HG02943 (cell line): ENCODE measurements at regions not wholly inside any gene's neighbourhood (a gene's known extent, or its start where the extent isn't known, plus 50 kb on each side); places are given as distances from the start of the nearest gene placed in this dataset.
"Not testable (repeated sequence)": the region's sequence is repeated elsewhere in the genome, so short reads cannot be mapped to it uniquely, and the experiment has no call there.

Experiments
- ATAC-seq: cut with Tn5 transposase; IDR thresholded peaks from one replicate; pipeline ENCODE4 v1.9.1; 2021; ENCODE audit warnings: mild to moderate bottlenecking, low read depth, moderate library complexity; ENCODE audit not compliant: unreplicated experiment

DNA sequence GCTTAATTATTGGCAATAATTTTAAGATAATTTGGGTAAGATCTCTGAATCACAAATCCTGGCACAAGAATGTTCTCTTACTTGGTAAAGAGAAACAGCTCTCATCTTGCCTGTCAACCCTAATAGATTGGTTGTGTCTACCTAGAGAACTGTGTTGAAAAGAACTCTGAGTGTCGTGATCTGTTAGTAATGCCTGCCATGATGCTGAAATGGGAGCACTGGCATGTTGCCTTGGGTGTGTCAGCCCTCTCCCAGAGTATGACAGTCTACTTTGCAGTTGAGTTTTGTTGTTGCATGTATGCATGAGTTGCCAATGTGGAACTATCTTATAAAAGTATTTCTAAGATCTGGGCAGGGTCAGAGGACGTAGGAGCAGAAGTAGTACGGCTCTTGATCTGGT, 221.4 kb downstream of the MAF start:
- no peak for ATAC-seq

DNA sequence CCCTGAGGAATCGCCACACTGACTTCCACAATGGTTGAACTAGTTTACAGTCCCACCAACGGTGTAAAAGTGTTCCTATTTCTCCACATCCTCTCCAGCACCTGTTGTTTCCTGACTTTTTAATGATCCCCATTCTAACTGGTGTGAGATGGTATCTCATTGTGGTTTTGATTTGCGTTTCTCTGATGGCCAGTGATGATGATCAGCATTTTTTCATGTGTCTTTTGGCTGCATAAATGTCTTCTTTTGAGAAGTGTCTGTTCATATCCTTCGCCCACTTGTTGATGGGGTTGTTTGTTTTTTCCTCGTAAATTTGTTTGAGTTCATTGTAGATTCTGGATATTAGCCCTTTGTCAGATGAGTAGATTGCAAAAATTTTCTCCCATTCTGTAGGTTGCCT, 223.5 kb downstream of the MAF start:
- not testable (repeated sequence) for ATAC-seq

DNA sequence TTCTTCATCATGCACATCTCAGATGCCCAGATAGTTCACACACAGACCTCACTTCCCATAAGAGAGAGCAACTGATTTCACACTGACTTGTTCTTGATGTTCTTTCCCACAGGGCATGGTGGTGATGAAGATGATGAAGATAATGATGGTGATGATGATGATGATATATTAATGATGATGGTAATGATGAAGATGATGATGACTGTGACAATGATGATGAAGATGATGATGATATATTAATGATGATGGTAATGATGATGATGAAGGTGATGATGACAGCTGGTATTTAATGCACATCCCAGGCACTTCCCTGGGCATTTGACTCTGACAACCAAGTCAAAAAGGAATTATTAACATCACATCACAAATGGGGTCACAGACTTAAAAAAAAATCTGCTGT, 225.2 kb downstream of the MAF start:
- ATAC-seq: no peak

DNA sequence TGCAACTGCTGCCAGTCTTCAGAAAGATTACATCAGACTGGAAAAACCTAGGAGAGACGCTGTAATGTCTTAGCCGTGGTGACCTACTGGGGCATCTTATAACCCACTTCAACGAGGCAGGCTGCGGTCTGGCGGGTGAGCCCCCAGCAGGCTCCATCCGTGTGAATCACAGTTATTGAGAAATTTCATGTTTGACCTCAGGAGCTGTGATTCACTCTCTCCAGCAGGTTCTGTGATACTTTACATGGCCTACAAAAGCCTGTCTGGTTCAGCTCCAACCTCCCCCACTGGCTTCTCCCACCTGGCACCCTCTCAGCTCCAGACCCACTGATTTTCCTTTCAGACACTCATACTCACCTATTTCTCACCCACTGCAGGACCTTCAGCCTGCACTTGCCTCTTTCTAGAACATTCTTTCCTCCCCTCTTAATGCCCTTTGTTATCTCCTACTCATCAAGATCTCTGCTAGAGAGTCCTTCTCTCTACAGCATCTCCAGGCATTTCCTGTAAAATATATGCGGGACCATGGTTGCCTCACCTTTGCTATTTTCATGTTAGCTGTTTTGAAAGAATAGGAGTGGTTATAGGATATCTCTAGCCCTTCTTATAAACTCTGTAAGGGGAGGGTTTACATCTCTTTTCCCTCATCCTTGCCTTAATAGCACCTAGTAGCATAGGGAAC, 227.9 kb downstream of the MAF start:
- no peak for ATAC-seq

DNA sequence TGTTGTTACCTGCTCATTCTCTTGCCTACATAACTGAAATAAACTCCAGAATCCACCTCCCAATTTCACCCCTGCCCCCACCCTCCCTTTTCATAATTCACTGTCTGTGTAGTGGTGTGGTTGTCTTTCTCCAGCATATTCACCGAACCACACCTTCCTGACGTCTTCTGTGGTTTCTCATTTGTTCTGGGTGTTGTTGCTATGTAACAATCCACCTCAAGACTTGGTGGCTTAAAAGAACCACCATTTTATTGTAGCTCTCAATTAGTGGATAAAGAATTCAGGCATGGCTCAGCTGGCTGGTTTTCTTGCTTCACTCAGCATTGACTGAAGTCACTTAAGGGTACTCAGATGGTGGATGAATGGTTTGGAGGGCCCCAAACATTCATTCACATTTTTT, 229.8 kb downstream of the MAF start:
- ATAC-seq: no peak

DNA sequence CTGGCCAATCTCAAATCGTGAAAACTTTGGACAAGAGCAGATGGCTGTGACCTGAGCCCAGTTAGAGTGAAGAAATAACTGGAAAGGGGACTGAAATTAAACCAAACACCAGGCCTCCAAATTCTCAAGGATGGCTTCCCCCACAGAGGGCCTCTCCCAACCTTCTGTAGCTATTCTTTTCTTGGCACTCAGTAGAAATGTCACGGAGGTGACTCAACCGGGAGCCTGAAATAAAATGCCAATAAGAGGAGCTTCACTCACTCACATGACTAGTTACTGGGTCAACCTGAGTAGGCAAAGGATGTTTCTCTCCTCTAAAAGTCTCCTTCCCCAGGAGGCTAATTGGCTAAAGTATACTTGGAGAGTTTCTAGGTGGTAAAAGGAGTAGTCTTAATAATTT, 230.7 kb downstream of the MAF start:
- ATAC-seq: no peak

DNA sequence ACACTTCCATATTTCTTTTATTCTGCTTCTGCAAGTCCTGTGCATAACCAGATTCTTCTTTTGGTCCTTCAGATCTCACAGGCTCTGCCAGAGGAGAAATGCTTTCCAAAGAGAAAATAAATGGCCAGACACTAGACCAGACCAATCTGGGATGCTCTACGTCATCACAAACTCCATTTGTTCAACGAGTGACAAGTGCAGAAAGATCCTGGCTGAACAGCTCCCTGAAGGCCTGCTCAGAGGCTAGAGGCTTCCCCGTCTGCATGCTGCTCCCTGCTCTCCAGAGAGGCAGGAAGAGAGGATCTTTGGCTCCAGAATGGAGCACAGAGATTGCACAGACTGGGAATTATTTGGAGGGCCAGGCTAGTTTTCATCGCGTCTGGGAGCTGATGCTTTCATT, 232.7 kb downstream of the MAF start:
- ATAC-seq: no peak

DNA sequence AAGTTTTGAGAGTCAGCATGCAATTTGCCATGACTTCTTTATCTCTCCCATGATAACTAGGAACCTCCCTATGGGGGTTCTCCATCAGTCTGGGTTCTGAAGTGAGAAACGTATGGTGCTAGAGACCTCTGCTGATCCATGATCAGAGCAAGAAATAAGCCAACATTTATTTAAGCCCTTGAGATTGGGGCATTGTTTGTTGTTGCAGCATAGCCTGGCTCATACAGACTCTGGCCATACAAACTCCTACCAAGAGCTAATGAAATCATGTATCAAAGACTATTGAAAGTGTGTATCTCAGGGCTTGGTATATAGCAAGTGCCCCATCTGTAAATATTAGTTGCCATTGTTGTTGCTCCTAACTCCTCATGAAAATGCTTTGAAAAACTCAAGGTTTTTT, 233.9 kb downstream of the MAF start:
- no peak for ATAC-seq

DNA sequence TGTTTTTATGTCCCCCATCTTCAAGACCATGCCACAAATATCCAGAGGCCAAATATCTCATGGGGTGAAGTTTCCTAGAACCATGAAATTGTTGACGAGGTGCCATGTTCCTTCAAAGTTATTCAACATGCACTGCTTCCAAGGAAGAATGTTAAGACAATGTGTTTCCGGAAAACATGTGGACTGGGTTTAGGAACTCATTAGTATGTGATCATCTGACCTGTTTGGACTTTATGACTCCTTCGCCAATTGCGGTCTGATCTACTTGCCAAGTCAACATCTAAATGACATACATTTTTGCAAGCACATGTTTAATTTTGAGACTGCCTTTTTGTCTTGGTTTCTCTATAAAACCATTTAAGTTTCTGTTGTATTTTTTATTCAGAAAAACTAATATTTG, 234.8 kb downstream of the MAF start:
- no peak for ATAC-seq

DNA sequence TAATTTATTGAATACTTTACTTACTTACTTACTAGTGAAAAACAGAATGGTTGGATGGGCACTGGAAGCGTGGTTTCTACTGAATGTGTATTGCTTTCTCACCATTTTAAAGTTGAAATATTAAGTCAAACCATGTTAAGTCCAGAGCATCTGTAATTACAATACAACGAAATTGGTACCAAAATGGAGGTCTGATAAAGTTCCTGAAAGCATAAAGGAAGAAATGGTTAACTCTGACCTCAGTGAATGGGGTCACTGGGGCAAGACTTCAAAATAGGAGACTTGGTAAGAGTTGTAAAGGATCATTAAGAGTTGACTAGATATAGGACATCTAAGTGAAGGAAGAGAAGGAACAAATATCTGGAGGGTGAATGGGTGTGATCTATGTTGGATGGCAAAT, 237.1 kb downstream of the MAF start:
- ATAC-seq: no peak

DNA sequence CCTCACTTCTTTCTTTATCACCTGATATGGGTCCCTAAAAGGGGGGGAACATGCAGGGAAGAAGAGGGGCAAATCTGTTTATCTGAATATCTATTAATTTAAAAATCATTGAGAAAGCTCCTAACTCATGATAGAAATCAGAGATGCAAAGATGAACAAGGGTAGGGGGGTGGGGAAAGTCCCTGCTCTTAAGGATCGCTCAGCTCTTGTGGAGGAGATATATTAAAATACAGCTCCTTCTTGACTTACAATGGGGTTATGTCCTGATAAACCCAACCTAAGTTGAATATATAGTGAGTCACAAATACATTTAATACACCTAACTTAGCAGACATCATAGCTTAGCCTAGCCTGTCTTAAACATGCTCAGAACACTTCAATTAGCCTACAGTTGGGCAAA, 237.5 kb downstream of the MAF start:
- no peak for ATAC-seq

DNA sequence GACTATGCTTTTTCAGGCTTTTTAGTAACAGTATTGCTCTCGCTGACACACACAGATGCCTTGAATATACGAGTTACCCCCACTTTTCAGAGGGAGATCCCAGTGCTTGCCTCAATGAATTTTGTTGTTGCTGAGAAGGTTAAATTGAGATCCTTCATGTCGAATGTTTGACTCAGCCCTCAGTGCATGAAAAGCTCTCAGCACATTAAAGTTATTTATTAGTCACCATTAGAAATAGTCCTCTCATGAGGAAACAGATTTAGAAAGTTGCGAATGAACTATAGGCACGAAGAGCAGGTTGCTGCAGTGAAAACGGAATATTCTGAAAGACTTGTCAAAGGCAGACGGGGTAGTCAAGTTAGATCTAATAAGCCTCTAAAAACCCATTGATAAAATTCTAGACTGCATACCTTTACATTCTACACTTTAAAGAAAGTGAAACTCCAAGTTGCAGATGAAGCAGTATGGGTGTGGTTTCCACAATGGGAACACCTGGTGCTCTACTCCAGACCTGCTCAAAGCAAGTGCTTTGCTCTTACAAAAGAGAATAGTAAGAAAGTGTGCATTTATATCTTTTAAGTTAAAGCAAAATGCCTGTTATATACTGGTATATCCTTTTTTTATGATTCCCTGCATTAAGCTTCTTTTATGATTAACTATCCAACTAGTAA, 238.1 kb downstream of the MAF start:
- no peak for ATAC-seq

DNA sequence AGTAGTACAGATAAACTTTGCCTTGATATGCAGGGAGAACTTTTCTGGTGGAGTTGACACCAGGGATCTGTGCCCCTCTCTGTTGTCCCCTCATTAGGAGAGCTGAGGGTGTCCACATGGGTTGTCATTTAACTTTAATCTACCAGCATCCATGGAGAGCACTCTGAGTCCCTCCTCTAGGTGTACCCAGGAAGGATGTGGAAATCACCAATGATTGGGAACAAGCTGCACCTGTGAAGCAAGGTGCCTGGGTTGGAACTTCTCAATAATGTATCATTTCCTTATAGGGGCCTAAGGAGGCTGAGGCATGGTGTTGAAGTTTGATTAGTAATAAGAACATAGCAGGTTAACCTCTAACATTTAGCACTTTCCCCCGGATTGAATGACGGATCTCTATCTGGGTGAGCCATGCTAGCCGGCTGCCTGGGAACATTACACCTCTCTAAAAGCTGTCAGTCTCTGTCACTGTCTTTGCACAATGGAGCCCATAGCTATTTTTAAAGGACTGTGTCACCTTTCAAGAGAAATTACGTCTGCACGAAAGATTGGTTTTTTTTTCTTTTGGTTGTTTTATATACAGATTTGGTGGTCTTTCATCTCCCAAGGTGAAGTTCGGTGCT, 239.3 kb downstream of the MAF start:
- no peak for ATAC-seq

DNA sequence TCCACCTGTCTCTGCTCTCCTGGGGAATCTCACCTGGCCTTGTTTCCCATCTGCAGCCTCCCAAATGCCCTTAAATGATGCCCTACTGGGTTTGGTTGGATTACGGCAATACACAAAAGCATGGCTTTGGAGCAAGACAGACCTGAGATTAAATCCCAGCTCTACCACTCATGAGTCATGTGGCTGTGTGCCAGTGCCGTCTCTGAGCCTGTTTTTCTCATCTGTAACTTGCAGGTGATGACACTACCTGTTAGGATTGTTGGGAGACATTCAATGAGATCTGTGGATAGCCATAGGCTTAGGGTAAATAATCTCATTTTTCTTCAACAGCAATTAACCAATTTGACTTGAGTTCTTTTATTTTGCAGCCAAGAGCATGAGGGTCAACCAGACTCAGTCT, 240.3 kb downstream of the MAF start:
- no peak for ATAC-seq

DNA sequence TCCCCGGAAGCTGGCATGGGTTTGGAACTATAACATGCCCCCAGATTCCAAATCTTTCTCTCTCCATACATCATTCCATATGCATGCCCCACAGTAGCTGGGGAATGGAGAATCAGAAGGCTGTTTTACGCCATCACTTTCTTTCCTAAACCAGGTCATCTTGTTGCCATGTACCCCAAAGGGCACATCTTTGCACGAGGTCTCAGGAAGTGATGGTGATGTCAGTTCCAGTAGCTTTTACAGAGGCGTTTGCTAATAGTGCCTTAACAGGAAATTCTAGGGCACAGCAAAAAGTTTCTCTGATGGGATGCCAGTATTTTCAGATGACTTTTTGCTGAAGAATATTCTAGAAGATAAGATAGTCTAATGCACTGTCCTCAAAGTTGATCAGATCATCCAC, 241.5 kb downstream of the MAF start:
- ATAC-seq: no peak

DNA sequence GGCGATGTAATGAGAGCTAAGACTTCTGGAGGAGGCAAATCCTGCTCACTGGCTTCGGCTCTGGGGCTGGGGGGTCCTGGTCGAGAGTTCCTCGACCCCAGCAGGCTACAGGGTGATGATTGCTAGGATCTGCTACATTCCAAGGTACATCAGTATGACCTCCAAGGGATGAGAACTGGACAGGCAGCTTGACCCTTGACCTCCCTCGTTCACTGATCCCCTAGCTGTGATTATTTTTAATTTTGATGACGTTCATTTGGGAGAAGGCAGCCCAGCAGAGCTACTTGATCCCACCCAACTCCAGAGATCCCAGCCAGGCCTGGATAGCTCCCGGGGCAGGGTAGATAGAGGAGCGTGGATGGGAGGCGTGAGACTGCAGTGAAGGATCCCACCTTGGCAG, 242.3 kb downstream of the MAF start:
- no peak for ATAC-seq

DNA sequence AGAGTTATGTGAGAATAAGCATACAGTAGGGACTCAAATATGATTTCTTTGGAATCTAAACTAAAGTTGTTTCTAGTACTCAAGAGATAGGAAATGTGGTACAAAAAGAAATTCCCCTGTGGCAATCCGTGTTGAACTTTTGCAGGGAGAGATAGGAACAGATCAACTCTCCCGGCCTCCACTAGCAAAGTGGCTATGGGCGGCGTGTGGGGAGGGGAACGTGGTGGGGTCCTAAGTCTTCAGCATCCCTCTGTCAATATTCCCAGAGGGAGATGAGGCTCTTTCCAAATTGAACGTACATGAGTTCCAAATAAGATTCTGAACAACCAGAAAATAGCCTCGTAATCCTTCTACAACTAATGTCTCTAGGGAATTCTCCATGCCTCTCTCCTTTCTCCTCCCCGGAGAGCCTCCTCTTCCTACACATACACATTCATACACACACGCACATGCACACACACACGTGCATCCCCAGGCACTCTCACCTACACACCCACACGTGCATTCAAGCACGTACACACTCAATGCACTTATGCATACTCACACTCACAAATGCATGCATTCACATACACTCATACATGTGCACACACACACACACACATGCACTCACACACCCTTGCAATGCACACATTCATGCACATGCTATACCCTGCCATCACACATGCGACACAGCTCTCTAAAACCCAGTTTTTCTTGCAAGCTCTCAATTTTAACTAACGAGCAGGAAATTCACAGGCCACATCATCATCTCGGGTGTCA, 244.8 kb downstream of the MAF start:
- no peak for ATAC-seq

DNA sequence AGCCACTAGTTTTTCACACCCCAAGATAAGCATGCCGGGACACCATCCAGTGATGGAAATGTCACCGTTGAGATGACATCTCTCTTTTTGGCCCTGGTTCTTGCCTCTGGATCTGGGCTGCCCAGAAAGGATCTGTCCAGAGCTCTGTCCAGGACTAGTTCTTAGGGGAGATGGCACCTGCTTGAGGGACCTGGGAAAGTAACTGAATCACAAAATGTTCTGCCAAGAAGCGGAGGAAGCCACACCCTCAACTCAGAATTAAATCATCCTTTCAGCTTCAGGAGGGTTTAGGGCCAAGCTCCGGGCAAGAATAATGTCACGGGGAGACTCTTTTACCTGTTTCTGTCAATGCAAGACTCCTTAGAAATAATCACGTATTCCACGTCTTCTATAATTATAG, 248.6 kb downstream of the MAF start:
- ATAC-seq: no peak

DNA sequence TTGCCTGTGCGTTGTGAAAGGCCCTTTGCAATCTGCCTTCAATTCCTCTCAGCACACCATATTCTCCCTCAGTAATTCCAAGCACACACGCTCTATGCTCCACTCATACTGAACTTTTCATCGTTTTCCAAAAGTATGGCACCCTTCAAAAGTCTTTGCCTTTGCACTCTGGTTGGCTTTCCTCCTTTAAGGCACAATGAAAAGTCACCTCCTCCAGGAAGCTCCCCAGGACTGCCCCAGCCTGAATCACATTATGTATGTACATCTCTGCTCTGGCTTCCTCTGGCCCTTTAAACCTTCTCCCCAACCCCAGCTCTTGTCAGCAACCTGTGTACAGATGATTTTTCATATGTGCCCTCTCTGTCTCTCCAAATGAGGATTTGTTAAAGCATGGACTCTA, 250.7 kb downstream of the MAF start:
- no peak for ATAC-seq

DNA sequence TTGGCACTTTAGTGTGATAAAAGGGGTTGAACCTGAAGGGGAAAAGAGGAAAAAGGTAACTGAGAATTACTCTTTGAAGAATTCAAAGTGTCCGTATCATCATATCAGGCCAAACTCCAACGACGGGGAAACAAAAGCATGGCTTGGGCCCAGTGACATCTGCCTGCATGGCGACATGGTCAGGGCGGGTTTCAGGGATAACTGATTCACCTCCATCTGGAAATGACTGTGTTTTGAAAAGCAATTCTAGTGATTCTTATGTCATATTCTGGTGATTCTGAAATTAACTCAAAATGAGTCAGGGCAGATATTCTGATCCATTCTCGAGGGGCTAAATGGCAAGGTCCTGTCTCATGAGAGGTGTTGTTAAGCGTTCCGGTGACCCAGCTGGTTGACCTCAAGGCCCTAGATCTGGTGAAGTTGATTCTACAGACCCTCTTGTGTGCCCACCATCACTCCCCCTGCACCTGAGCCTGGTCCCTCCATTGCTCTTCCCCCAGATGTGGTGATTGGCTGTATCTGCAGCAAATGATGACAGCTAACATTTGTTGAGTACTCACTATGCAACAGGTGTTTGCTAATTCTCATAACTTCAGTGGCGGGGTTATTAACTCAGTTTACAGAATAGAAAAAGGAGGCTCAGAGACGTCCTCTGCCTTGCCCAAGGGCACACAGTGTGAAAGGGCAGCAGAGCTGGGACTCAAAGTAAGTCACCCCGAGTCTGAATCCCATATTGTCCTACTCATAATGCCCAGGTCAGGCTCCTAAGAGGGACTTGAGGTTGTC, 251.8 kb downstream of the MAF start:
- no peak for ATAC-seq

DNA sequence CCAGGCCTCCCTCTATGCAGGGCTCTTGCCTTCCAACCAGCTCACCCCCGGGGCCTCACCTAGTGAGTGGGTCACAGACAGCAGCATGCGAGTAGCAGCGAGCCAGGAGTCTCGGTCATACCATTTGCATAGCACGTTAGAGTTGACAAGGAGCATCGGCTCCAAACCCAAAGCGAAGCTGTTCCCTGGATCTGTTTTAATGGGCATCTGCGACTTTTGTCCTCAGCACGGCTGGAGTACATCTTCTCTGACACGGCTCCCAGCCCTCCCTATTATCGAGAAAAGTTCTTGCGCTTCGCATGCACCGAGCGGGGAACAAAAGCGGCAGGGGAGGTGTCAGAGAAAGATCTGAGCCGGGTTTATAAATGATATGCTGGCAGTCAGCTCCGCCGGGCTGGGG, 253.3 kb downstream of the MAF start:
- no peak for ATAC-seq
